ENCODE measurements at regions not wholly inside any gene's neighbourhood (a gene's known extent, or its start where the extent isn't known, plus 50 kb on each side); places are given as distances from the start of the nearest gene placed in this dataset.
"Not testable (repeated sequence)": the region's sequence is repeated elsewhere in the genome, so short reads cannot be mapped to it uniquely, and the experiment has no call there.

DNA sequence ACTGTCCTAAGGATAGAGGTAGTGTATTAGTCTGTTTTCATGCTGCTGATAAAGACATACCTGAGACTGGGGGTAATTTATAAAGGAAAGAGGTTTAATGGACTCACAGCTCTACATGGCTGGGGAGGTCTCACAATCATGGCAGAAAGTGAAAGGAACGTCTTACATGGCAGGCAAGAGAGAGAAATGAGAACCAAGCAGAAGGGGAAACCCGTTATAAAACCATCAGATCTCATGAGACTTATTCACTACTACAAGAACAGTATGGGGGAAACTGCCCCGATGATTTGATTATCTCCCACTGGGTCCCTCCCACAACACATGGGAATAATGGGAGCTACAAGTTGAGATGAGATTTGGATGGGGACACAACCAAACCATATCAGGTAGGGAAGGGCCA lies 267.4 kb downstream of the EFCAB11 start:
- TF ChIP-seq EZH2 (IDR thresholded peaks at IDR 0.05; ENCODE audit: low read depth): not testable (repeated sequence)
- TF ChIP-seq, protein P1, sequence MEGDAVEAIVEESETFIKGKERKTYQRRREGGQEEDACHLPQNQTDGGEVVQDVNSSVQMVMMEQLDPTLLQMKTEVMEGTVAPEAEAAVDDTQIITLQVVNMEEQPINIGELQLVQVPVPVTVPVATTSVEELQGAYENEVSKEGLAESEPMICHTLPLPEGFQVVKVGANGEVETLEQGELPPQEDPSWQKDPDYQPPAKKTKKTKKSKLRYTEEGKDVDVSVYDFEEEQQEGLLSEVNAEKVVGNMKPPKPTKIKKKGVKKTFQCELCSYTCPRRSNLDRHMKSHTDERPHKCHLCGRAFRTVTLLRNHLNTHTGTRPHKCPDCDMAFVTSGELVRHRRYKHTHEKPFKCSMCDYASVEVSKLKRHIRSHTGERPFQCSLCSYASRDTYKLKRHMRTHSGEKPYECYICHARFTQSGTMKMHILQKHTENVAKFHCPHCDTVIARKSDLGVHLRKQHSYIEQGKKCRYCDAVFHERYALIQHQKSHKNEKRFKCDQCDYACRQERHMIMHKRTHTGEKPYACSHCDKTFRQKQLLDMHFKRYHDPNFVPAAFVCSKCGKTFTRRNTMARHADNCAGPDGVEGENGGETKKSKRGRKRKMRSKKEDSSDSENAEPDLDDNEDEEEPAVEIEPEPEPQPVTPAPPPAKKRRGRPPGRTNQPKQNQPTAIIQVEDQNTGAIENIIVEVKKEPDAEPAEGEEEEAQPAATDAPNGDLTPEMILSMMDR (conservative IDR thresholded peaks at IDR 0.05): not testable (repeated sequence)
